Renal cortical epithelial cell (primary cell): ENCODE measurements at regions not wholly inside any gene's neighbourhood (a gene's known extent, or its start where the extent isn't known, plus 50 kb on each side); places are given as distances from the start of the nearest gene placed in this dataset.
"Not testable (repeated sequence)": the region's sequence is repeated elsewhere in the genome, so short reads cannot be mapped to it uniquely, and the experiment has no call there.

ENCODE experiments used
- DNase-seq: peaks from one replicate; pipeline ENCODE4 v3.0.0-alpha.2; 2011; ENCODE audit warnings: low read depth

DNA sequence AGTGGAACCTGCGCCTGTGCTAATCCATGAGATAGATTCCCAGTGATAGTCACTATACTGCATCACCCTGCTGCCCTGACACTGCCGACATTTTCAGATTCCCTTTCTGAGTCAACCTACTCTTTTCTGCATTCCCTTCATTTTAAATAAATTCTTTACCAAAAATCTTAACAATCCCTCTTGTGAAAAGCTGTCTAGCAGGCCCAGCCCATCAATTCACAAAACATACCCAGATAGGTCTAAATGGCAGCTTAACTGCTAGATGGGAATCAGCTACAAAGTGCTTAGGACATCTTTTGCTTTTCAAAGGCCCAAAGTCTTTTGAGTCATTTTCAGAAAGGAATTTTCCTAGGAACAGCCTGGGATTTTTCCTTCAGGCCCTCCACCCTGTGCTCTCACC is 180.1 kb upstream of the PTBP2 start:
- no peak for DNase-seq

DNA sequence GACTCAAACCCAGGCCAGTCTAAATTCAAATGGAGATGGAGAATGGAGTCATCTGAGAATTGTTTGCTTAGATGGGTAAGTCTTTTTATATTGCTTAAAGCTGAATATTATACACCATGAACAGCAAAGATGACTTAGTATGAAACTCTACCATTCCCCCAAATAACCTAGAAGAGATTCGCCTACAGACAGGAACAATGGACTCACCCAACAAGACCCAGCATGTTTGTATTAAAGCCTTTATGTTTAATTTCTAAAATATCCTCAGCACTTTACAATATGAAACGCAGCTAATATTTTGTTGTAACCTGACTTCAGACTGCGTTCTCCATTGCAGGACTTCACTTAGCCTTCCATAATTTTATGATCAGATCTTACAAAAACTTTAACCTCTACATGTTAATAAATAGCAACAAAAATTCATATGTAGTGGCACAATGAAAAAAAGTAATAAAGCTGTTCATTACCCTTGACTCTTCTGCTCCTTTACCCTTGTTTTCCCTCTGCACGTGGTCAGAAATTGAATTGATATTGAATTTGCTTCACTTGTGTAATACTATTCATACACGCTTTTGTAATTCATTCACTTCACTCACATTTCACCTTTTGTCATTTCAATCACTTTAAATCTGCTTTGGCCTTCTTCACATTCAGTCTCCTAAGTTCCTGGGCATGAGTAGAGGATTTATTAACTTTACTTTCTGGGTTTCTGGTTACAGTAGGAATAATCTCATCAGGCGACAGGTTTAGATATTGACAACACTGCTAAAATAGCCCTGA is 177.3 kb upstream of the PTBP2 start:
- DNase-seq: no peak

DNA sequence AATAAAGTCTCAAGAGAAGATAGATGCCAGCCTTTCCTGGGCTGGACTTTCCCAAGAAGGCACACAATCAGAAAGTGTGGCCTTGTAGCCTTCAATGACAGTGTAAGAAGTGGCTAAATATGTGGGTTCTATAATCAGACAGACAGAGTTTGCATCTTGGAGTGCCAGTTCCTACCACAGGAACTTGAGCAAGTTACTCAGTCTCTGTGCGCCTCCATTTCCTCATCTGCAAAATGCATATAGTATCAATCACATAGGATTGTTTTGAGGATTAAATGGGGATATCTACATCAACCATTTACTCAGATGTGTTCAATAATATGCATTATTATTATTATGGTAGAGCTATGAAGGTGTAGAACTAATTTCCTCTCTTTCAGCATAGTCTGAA is 176.8 kb upstream of the PTBP2 start:
- DNase-seq: no peak

DNA sequence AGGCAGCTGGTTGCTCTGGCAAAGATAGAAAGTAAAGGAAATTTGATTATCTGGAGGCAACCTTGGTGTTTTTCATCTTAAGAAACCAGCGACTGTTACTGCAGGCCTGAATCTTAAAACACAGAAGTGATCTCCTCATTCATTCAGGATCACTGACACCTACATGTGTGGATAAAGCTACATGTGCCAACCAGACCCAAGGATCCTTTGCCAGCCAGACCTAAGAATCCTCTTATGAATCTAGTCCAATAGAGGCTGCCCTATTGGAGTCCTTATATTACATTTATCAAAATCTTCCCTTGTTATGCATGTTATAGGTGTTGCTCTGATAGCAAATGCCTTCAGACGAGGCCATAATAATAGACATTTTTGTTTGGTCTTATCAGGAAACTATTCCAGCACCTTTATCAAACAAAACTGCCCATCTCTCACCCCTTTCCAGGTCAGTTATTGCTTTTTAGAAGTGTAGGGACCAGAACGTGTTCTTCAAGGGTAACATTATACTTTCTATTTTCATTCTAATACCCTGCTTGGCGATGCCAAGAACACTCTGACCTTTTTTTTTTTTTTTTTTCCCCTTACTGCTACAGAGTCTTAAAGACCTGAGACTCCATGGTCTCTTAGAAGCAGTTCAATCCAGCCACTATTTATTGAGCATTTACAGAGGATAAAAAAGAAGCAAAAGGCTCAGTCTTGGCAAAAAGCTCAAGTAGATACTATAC is 175.5 kb upstream of the PTBP2 start:
- DNase-seq: no peak

DNA sequence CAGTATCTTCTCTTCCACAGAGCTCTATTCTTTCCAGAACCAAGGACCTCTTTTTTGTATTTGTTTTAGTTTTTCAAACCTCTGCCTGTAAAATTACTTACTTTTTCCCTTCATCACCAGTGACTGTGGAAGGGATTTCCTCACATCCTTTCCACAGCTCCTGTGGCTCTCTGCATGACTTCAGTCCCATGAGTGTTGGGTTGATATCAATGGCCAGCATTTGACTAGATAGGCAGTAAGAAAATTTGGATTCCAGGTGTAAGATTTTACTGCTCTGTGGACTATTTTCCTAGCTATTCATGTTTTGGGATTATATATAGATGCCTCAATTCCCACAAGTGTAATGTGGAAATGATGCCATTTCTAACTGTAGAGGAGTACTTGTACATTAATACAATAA is 171.5 kb upstream of the PTBP2 start:
- DNase-seq: no peak

DNA sequence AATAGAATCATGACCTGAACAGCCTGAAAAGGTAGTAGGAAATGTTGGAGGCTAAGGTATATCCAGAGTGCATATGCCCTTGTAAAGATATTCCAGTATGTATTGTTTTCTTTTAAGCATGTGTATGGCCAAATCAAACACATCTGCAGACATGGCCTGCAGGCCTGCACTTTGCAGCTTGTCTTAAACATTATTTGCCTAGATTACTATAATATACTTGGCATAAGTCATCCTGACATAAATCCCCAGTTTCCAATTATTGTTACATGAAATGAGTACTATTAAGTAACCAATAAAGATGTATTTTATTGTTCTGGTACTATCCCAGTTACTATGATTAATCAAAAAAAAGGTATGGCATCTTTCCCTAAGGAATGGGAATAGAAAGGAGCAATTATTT is 169.1 kb upstream of the PTBP2 start:
- DNase-seq: no peak

DNA sequence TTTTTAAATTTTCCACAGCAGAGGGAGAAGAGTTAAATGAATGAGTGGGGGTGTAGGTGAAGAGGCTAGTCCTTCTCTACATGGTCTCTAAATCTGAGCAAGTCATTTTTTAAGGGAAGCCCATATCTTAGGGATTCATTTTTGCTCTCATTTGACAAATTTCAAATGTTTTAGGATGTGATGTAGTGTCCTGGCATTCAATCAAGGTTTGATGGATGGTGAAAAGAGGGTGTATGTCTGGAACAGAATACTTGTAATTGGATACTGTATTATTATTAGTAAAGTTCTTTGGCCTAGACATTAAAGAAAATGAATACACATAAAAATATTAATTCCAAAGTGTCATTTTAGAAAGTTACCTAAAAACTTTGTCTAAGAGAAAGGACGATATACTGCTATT is 167.8 kb upstream of the PTBP2 start:
- no peak for DNase-seq

DNA sequence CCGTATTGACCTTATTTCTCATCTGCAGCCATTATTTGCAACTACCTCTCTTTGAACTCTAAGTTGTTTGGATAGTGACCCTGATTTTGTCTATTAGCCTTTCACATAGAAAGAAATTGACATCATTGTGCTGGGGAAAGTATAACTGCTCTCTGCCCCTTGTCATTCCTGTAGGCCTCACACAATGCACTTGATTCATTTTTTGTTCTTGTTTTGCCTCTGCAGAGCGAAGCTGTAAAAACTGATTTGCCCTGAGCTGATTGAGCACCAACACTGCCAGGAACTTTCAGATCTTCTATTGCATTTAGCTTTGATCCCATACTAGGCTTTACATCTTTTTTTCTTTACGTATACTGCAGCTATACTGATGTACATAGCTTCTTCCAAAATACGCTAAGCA is 167.2 kb upstream of the PTBP2 start:
- DNase-seq: no peak

DNA sequence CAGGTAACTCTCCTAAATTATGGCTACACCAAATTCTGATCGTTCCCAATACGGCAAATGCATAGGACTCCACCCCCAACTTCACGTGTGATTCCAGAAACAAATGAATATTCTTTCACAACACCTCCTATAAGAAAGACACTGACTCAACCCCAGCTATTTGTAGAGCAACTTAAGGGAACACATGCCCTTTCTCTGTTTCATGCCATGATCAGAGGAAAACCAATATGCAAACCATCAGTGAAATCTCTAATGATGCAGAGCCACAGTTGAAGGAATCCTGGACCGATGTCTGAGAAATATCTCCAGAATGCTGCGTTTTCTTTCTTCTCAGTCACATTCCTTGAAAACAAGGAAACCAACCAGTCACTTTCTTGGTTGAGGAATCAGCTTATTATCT is 164.2 kb upstream of the PTBP2 start:
- peak; percentile 61 for DNase-seq

DNA sequence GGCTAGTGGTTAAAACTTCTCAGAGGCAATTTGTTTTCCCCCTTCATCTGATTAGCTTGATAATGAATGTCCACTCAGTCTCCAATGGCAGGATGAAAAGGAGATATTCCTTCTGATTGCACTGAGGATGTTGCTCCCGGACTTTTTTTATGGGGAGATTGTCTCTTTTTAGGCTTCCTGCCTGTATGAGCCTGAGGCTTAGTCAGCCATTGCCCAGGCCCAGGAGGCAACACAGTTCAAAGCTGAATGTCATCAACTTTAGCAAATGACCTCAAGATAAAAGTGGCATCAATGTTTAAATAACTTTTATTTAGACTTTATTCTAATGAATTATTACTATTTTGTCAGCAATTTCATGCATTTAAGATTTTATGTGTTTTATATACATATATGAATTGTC is 162.9 kb upstream of the PTBP2 start:
- DNase-seq: no peak

DNA sequence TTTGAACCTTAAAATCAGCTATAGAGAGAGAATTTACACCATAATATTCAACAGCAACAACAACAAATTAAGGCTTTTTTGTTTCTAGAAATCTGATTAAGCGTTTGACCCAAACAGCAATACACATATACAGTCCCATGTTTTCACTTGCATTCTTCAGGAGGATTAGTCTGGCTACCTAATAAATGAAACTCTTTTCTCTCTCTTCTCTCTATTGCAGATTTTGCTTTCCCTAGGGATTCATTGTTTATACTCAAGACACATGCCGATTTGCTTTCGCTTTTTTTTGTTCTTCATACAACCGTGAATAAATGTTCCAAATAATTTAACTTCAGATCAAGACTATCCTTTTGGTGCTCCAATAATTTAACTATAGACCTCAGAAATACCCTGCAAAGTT is 162.4 kb upstream of the PTBP2 start:
- DNase-seq: no peak

DNA sequence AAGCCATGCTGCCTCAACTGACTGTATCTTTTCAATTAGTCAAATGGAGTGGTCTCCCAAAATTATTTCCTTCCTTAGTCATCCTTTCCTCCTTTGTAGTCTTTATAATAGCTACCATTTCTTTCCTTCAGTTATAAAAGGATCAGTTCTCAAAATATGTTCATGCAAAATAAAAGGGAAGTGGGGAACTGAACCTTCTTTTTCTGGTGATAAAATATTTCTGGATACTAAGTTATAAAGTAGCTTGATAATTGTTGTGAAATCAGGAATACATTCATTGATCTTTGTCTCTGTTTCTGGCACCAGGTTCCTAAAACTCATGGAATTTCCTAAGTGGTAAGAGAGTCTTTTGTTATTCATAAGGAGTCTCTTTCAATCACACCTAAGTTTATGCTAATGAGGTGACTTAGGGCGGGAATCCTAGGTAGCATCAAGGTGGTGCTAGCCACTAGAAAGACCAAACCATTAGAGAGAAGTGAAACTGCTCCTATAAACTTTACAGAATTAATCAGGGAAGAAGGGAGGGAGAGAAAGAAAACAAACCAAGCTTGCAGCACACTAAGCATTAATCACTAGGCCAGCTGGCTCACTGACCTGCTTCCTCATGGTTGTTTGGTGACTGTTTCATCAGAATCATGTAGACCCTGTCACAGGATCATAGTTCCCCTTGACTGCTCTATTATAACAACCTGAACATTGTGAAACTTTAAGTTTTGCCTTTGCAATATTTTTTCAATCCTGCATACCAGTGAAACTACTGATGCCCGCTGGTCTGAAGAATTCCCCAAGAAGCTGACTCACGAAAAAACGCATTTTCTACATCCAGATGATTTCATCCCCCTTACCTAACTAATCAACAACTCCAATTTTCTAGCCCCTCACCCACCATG is 161.6 kb upstream of the PTBP2 start:
- DNase-seq: peak; percentile 100

DNA sequence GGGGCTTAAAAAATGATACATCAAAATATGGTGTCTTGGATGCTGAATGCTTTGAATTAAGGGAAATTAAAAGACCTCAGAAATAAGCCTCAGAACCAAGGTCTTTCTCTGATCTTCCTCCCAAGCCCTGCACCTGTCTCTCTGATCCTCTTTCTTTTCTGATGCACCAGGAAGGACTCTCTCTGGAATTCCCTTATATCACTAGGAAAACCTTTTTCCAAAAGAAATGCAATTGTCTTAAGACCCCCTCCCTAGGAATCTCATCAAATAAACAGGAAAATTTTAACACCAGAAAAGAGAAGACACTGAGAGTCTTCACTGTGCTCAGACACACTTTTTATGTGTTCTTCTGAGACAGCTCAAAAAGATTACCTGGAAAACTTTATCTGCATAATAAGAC is 159.5 kb upstream of the PTBP2 start:
- no peak for DNase-seq

DNA sequence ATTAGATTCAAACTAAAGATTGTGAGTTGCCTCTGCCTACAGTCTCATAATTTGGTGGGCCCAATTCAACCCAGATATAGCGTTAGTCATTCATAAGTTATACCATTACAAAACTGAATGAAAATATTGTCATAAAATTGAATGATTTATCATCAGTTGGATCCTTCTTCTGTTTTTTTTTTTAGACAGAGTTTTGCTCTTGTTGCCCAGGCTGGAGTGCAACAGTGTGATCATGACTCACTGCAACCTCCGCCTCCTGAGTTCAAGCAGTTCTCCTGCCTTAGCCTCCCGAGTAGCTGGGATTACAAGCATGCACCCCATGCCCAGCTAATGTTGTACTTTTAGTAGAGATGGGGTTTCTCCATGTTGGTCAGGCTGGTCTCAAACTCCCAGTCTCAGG is 157.2 kb upstream of the PTBP2 start:
- not testable (repeated sequence) for DNase-seq

DNA sequence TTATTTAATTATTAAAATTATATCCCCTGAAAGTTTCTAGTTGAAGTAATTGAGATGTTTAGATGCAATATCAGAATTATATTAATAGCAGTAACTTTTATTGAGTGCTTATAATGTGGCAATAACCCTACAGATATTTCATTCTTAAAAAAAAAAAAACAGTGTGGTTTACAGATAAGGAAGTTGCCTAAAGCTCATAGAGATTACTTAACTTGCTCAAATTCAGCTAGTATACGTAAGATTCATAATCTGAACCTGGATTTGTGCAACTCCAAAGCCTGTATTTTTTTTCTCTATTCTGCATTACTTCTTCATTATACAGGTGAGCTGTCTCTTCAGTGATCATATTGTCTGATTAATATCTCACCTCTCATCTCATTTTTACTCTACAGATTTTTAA is 156.0 kb upstream of the PTBP2 start:
- DNase-seq: no peak

DNA sequence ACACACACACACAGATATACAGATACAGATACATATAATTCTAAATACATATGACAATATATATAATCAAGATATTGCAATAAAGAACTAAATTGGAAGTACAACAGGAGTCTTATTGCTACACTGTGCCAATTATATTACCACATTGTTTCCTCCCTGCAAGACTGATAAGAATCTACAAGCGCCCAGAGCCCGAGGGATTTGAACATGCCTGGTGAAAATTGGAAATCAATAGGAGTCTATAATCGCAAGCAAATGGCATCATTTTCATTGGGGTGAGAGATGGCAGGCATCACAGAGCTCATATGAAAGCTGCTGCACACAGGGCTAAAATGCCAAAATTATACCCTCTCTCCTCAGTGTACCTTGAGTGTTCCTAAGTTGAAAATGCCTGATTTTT is 152.9 kb upstream of the PTBP2 start:
- no peak for DNase-seq

DNA sequence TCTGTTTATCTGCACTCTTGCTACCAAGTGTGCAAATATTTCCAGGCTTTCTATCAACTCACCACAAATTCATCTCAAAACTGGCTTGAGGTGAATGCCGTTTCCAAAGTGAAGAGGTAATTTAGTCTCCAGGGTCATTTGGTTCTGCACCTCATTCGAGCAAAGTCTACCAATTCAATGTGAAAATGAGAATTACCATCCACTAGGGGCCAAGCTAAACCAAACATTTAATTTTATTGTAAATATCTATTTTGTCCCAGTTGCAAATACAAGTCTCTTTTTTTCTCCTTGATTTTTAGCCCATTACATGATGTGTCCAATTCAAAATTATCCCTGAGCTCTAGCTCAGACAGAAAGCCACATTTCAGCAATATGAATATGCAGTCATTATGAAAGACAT is 152.3 kb upstream of the PTBP2 start:
- DNase-seq: no peak

DNA sequence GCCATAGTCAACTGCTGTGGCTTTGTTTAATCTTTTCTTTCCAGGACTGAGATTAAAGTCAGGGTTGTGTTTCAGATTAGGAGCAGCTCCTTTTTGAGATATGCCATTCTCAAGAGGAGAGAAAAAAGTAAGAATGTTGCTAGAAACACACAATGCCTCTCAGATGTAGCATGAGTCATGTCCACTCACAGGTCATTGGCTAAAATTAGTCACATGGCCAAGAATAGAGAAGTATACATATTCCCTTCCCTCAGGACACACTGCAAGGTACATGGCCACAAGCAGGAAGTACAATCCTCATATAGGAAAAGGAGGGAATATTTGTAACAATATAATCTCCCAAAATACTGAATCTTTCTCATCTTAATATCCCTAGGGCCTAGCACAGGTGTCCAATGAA is 141.9 kb upstream of the PTBP2 start:
- DNase-seq: peak; percentile 45

DNA sequence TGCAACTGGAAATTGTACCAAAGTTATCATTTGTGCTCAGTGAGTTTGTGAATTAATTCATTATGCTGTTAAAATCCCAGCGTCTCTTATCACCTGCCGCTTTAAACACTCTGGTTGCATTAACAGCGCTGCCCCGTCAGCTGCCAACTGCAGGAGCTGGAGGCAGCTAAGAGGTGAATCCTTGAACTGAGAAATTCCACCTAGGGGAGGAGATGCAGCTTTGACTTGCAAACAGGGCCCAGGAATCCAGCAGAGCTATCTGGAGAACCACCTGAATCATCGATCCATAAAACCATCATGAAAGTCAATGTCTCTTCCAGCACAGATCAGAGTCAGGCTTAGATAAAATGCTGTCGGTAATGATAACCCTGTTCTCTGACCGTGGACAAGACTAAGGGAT is 140.7 kb upstream of the PTBP2 start:
- peak; percentile 15 for DNase-seq

DNA sequence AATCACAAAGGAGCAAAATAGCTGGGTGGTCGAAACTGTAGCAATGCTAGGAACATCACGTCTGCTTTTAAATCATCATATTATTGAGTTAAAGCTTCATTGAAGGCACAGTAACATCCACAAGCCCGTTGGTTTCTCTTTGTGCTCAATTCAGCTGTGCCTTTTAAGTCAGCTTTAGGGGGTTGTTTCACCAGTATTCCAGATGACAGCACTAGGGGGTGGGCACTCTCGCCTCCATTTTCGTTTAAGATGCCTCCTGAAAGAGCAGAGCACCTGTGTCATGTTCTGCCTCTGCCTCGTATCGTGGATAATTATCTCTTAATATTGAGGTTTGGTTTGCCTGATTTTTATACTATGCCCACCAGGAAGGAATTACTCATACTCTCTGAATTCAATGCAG is 139.8 kb upstream of the PTBP2 start:
- DNase-seq: no peak

DNA sequence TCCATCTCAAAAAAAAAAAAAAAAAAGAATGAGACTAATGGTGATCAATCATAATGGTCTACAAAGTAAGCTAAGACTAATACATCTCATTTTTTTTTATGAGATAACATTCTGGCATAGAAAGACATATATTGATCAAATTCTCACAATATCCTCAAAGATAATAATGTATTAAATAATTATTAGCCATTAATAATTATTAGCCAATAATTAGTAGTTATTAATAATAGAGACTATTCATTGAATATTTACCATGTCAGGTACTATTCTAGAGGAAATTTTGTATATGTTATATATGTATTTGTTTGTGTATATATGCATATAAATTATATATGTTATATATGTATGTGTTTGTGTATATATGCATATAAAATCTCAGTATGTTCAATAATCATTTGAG is 137.7 kb upstream of the PTBP2 start:
- no peak for DNase-seq

DNA sequence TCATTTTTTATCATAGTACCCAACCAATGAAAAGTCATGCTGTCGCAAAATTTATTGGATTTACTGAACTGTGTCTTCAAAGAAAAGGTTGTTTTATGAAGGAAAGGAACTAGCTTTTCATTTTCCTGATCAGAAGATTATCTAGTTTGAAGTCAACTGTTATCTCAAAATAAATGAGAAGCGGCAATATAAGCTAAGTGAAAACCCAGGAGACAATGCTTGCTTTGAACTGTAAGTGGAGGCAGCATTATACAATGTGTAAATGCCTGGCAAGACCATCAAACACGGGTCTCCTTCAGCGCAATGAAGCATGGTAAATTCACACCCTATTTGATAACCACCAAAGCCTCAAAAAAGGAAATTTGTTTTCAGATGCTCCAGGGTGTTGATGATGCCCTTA is 134.4 kb upstream of the PTBP2 start:
- no peak for DNase-seq
